ENCODE measurements at regions not wholly inside any gene's neighbourhood (a gene's known extent, or its start where the extent isn't known, plus 50 kb on each side); places are given as distances from the start of the nearest gene placed in this dataset.

- TF ChIP-seq TAF1 (IDR thresholded peaks at IDR 0.05; ENCODE audit: borderline replicate concordance, low read depth, low read length) (no peak), RAD51 (IDR thresholded peaks at IDR 0.05) (no peak), NBN (IDR thresholded peaks at IDR 0.05) (no peak), NR2F1 (conservative IDR thresholded peaks at IDR 0.05) (no peak), ZBTB33 (IDR thresholded peaks at IDR 0.05) (no peak), BCL11A (IDR thresholded peaks at IDR 0.05; ENCODE audit: low read depth, low read length) (no peak), PBX3 (IDR thresholded peaks at IDR 0.05; ENCODE audit: insufficient replicate concordance, low read depth, low read length) (no peak), HSF1 (IDR thresholded peaks at IDR 0.05; ENCODE audit: low read depth, low read length) (no peak), NFXL1 (IDR thresholded peaks at IDR 0.05; ENCODE audit: borderline replicate concordance) (no peak), BACH1 (IDR thresholded peaks at IDR 0.05; ENCODE audit: borderline replicate concordance) (no peak), SUPT20H (IDR thresholded peaks at IDR 0.05; ENCODE audit: borderline replicate concordance, control insufficient read depth, low read depth, low read length) (no peak), WRNIP1 (IDR thresholded peaks at IDR 0.05; ENCODE audit: borderline replicate concordance, low read depth, low read length) (no peak)
- Histone ChIP-seq H3K4me2 (ENCODE audit: control insufficient read depth, insufficient read depth) (no peak overlapping the region), H3K79me2 (ENCODE audit: control insufficient read depth, insufficient read depth, low read length) (no peaks in the 10 kb centered on the region), H3K4me1 (ENCODE audit: control insufficient read depth, insufficient read depth, low read length) (no peaks in the 10 kb centered on the region), H3K9me3 (replicated peaks; ENCODE audit: control insufficient read depth, insufficient read depth, low read length) (no peaks in the 10 kb centered on the region), H4K20me1 (ENCODE audit: control insufficient read depth, insufficient read depth) (no peaks in the 10 kb centered on the region), H3K4me3 (no peak overlapping the region), H3K27ac (ENCODE audit: control insufficient read depth, insufficient read depth) (no peak overlapping the region), H3K36me3 (ENCODE audit: control insufficient read depth in 2 of 2, insufficient read depth in 2 of 2, low read length in 1 of 2) (no peaks in the 10 kb centered on the region), H2AFZ (ENCODE audit: control insufficient read depth, low read depth, low read length) (no peak overlapping the region), H3K9ac (ENCODE audit: control insufficient read depth, insufficient read depth, low read length) (no peak overlapping the region), H3K27me3 (replicated peaks in 1 of 2; ENCODE audit: control insufficient read depth in 2 of 2, insufficient read depth in 2 of 2, low read length in 1 of 2) (no peaks in the 10 kb centered on the region)
- RAD21 ChIA-PET (ENCODE audit: unreplicated experiment): no interaction called here
- POLR2A ChIA-PET: no interaction called here
- WGBS (ENCODE audit: insufficient coverage, insufficient replicate concordance, low lambda C conversion rate, missing lambda C conversion rate): 0% methylated on average over 1 of the region's 1 CpG
- in situ Hi-C loops (cut with MboI) (no loop called here), intact Hi-C loops (cut with micrococcal nuclease; ENCODE audit: unreplicated experiment) (no loop called here)
- no peak for ATAC-seq
- no TSS peak for BruUV-seq (replicated peaks)
- FAIRE-seq: no peak
- SMC1A ChIA-PET (ENCODE audit: uncharacterized antibody, unreplicated experiment): no interaction called here
- DNase-seq (ENCODE audit: low read depth, low spot score): no peak
- CTCF ChIA-PET: no interaction called here
Observed at GRCh38 chr7:108808549-108809266, 239.0 kb downstream of the DNAJB9 start.
